C4-2B (cell line): ENCODE measurements at regions not wholly inside any gene's neighbourhood (a gene's known extent, or its start where the extent isn't known, plus 50 kb on each side); places are given as distances from the start of the nearest gene placed in this dataset.

Experiments used
- H3K27ac ChIP-seq: fragments of 450-650 bp; 2 replicates; pipeline ENCODE4 v1.5.1; 2017
- ZFX ChIP-seq: fragments of 450-650 bp; IDR thresholded peaks from 2 replicates; pipeline ENCODE4 v1.6.1; 2017
- TF ChIP-seq, protein P1 (sequence below): fragments of 450-650 bp; conservative IDR thresholded peaks from 2 replicates; pipeline ENCODE4 v1.5.1; 2017; ENCODE audit warnings: mild to moderate bottlenecking

DNA sequence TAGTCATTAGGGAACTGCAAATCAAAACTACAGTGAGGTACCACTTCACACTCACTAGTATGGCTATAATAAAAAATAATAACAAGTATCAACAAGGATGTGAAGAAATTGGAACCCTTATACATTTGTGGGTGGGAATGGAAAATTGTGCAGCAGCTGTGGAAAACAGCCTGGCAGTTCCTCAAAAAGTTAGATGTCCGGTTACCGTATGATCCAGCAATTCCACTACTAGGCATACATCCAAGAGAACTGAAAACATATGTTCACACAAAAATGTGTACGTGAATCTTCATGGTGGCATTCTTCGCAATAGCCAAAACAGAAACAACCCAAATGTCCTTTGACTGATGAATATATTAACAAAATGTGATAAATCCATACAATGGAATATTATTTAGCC is 187.9 kb upstream of the LYSMD4 start:
- no peak overlapping the region for H3K27ac ChIP-seq
- TF ChIP-seq ZFX = no peak
- TF ChIP-seq, protein P1, sequence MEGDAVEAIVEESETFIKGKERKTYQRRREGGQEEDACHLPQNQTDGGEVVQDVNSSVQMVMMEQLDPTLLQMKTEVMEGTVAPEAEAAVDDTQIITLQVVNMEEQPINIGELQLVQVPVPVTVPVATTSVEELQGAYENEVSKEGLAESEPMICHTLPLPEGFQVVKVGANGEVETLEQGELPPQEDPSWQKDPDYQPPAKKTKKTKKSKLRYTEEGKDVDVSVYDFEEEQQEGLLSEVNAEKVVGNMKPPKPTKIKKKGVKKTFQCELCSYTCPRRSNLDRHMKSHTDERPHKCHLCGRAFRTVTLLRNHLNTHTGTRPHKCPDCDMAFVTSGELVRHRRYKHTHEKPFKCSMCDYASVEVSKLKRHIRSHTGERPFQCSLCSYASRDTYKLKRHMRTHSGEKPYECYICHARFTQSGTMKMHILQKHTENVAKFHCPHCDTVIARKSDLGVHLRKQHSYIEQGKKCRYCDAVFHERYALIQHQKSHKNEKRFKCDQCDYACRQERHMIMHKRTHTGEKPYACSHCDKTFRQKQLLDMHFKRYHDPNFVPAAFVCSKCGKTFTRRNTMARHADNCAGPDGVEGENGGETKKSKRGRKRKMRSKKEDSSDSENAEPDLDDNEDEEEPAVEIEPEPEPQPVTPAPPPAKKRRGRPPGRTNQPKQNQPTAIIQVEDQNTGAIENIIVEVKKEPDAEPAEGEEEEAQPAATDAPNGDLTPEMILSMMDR = no peak

DNA sequence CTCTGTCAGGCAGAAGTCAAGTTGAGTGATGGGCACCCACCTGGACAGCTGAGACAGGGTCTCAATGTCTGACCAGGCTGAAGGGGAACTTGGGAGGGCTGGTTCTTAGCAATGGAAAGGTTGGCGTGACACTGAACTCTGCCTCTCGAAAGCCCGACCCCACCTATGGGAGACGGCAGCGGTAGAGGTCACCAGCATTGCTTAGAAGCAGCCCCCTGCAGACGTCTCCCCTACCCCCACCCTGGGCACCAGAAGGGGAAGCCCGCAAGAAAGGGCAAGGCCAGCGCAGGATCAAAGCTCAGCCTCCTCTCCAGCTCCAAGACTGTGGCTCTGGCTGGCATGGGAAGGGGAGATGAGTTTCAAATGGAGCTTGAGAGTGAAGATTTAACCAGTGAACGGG is 184.8 kb upstream of the LYSMD4 start:
- TF ChIP-seq, protein P1 = no peak
- TF ChIP-seq ZFX = no peak
- no peak overlapping the region for H3K27ac ChIP-seq

DNA sequence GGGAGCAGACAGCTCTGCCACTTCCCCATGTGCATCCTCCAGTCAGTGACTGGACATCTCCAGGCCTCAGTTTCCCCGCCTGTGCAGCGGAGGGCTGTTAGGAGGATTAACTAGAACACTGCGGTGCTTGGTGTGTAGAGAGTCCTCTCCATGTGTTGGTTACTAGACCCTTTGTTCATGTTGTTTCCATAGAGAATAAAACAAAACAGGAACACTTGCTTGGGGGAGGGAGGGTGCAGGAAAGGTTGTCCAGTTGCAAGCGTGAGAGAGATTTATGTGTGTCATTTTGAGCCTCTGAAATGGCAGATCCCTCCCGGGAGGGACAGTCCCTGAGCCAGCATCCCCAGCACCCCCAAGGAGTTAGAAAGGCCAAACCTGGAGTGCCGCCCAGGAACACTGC is 184.0 kb upstream of the LYSMD4 start:
- H3K27ac ChIP-seq = no peak overlapping the region
- TF ChIP-seq ZFX = no peak
- TF ChIP-seq, protein P1 = no peak

DNA sequence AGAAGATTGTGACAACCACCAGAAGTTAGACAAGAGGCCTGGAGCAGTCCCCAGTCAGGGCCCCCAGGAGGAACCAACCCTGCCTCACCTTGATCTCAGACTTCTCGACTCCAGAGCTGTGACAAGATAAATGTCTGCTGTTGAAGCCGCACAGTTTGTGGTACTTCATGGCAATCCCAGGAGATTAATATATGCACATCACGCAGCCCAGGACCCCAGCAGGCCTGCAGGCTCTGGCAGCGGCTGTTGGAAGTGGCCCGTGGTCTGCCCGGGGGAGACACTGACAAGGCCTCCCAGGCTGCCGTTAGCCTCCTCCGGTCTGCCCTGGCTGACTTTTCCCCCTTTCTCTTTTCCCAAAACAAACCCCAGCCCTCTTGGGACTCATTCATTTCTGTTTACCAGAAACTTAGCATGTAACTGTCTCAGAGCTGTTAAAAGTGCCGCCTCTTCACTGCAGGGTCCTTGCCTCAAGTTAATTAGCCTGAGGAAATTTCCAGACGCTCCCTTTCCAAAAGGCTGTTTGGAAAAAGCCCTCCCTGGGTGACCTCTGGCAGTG is 183.5 kb upstream of the LYSMD4 start:
- no peak overlapping the region for H3K27ac ChIP-seq
- TF ChIP-seq, protein P1 = no peak
- TF ChIP-seq ZFX = no peak

DNA sequence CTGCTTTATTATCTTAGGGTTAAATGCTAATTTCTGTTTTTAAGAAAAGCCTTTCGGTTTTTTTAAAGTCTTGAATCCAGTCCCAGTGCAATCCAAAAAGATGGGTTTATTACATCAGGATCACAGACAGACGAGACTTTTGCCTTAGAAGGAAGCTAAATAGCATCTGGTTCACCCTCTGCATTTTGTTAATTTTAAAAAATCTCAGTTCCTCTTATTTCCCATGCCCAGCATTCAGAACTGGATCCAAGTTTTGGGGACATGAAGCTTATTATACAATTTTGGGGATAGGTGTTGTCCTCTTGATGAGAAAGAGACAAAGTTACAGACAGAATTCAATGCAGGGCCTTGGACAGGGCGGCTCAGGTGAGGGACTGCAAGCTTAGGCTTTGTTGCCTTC is 181.5 kb upstream of the LYSMD4 start:
- no peak overlapping the region for H3K27ac ChIP-seq
- TF ChIP-seq, protein P1 = no peak
- no peak for TF ChIP-seq ZFX

DNA sequence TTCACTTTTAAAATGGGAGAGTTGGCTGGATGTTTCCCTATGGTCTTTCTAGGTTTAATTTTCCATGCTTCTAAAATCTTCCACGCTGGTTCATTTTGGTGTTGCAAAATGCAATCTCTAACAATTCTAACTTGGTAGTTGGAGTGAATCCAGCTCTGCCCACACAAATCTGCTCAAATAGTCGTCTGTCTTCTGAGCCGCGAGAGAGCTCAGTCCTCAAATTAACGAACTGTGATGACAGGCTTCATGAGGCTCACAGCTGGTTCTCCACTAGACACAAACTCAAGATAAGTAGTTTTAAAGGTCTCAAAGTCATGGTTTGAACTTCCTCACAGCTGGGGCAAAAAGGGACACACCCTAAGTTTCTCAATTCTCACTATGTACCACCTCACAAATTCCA is 178.6 kb upstream of the LYSMD4 start:
- TF ChIP-seq, protein P1 = no peak
- TF ChIP-seq ZFX = no peak
- H3K27ac ChIP-seq = no peak overlapping the region

DNA sequence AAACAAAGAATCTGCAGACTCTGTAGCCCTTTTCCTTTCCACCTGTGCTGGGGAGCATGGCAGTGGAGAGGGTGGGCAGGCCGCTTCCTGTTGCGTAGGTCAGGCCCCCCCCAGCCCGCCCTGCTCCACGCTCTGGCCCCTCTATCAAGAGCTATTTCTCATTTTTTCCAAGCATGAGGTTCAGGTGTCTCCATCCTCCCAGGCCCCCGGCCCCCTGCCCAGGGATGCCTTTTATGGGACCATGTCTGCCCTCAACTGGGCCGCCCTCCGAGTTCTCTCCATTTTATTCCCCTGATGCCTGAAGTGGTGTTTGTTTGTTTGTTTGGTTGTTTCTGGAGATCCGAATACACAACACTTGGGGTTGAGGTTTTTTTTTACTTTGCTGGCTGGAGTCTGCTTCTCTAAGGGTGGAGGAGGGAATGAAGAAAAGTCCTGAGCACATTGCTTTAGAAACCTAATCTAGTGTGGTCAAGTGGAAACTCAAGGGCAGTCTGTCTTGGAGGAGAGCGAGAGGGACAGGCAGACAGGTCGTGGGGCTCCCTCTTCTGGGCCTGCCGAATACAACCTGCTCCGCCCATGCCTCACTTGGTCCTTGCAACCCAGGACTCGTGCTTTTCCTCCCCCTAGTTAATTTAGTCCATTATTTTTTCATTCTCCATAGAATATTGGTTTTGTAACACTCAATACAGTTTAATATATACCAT is 176.5 kb upstream of the LYSMD4 start:
- H3K27ac ChIP-seq = no peak overlapping the region
- no peak for TF ChIP-seq ZFX
- TF ChIP-seq, protein P1 = peak; percentile 79
